Stimulated activated CD4-positive, alpha-beta T cell treated with anti-CD3 and anti-CD28 coated beads, Interleukin-2, amount 100 ng/mL, for 4 hours (primary cell): ENCODE measurements at regions not wholly inside any gene's neighbourhood (a gene's known extent, or its start where the extent isn't known, plus 50 kb on each side); places are given as distances from the start of the nearest gene placed in this dataset.

ENCODE experiments used
- DNase-seq: peaks from one replicate; pipeline ENCODE4 v3.0.0-alpha.2; 2020; ENCODE audit warnings: low read depth

- no peak for DNase-seq
Observed at GRCh38 chr19:31981545-31981944, 363.9 kb upstream of the ZNF507 start.

DNA sequence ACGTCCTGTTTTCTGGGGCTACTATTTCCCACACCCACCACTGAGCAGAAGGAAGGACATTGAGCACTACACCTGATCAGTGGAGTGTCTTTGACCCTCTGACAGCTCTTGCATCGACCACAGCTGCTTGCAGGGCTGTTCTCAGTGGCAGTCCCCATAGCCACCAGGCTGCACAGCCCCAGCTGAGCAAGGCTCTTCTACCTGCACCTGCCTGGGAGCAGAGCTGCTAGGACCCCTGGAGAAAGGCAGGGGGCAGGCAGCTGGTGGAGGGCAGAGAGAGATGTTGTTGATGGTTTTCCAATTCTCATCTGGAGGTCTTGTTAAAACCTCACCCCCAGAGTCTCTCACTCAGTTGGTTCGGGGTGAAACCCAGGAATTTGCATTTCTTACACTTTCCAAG, 361.8 kb upstream of the ZNF507 start:
- no peak for DNase-seq

DNA sequence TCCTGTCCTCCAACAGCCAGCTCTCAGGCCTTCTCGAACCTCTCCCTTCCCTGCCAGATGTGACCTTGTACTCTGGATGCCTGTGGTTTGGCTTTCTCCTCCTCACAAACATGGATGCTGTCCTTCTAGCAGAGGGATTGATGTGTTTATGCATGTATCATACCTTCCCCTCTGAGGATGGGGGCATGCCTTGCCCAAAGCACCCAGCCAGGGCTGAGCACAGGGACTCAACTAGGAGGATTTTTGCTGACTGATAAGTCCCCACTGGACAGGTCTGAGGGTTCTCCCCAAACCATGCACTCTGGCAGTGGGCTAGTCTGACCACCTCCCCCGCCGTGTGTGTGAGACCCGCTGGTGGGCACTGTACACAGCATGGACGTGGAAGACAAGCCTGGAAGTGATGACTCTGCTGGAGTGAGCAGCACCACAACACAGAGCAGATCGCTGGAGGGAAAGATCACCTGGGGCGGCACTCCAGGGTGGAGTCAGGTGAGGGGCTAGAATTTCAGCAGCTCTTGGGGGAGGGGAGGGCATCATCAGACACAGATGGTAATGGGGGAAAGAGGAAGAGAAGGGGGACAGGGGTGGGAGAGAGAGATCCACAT, 360.3 kb upstream of the ZNF507 start:
- DNase-seq: no peak

- no peak for DNase-seq
Observed at GRCh38 chr19:31986951-31987350, 358.5 kb upstream of the ZNF507 start.

DNA sequence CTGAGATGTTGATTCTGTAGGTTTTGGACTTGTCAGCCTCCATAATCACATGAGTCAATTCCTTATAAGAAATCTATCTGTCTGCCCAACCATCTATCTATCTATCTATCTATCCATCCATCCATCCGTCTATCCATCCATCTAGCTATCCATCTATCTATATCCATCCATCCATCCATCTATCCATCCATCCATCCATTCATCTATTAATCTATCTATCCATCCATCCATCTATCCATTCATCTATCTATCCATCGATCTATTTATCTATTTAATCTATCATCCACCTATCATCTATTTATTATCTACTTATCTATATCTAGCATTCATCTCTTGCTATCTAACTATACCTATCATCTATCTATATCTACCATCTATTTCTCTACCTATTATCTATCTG, 357.2 kb upstream of the ZNF507 start:
- DNase-seq: no peak

DNA sequence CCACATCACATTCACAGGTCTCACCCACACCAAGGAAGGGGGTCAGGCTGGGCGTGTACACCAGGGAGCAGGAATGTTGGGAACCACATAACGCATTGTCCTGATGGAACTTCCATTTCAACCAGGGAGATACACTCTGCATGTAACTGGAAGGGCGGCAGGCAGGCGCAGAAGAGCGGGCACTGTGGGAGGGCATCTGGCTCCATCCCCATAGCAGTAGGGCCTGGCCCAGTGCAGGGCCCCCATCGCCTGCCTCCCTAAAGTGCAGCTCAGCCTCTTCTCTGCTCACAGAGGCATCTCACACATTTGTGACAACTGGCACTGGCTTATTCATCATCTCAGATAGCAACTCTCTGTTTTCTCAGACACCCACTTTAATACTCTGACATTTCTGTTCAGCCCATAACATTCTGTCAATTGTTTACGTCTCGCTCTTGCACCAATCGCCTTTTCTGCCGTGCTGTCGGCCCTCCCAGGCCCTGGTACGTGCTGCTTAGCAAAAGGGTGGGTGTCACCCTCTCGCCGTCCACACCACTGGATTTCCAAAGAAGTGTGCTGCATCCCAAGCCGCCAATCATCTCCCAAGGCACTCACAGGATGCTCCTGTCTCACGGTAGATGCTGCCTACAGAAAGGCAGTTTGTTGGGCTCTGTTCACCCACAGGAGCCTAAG, 353.3 kb upstream of the ZNF507 start:
- DNase-seq: no peak

DNA sequence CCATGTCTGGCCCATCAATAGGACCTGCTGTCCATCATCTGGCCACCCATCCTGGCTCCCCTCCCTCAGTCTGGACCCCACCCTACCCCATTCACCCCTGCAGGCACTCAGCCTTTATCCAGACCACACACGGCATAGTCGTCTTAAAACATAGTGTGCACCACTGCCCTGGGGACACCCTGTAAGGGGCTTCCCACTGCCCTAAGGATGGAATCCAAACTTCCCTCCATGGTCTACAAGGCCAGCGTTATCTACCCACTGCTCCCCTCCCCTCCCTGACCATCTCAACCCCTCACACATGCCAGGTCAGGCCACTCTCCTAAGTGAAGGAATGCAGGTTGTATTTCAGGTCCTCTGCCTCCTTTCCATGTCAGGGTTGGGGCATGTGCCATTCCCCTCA, 352.7 kb upstream of the ZNF507 start:
- no peak for DNase-seq

DNA sequence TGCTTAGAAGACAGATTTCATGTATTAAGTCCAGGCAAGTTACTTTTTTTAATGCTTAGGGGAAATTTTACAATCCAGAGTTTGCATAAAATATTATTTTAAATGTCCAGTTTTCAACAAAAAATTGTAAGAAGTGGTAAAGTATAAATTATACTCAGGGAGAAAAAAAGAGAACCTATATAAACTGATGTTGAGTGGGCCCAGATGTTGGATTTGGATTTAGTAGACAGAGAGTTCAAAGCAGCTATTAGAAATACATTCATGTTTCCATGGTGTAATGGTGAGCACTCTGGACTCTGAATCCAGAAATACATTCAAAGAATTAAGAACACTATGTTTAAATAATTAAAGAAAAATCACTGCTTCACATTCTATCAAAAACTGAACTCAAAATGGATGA, 349.9 kb upstream of the ZNF507 start:
- DNase-seq: no peak

GRCh38 chr19:32010071-32010470, 335.3 kb upstream of the ZNF507 start:
- no peak for DNase-seq

- DNase-seq: no peak
Observed at GRCh38 chr19:32012206-32012605, 333.2 kb upstream of the ZNF507 start.

- no peak for DNase-seq
Observed at GRCh38 chr19:32012886-32013631, 332.4 kb upstream of the ZNF507 start.

GRCh38 chr19:32017176-32017953, 328.0 kb upstream of the ZNF507 start:
- no peak for DNase-seq

- no peak for DNase-seq
Observed at GRCh38 chr19:32018014-32018413, 327.4 kb upstream of the ZNF507 start.

GRCh38 chr19:32020538-32020937, 324.9 kb upstream of the ZNF507 start:
- no peak for DNase-seq

DNA sequence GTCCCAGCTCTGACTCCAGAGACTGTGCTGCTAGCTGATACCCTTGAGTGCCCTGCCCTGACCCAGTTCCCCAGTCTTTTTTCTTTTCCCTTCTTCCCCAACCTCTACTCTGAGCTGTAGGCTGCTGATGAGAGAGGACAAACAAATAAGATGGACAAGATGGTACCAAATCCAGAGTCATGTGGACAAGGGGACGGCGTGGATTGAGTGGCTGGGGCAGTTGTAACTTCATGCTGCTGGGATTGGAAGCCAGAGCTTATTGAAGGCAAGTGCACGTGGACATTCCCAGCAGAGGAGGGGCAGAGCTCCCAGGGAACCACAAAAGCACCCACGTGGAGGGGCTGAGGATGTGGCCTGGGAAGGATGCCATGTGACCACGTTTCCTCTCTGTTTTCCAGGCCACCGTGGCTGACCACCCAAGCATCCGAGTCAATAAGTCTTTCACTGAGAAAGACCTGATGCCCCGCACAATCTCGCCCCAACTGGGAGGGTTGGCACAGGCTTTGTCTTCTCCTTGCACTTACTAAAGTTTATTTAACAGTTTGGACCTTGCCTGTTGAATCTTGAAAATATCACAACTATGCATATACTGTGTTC, 323.3 kb upstream of the ZNF507 start:
- no peak for DNase-seq

GRCh38 chr19:32022731-32023563, 322.5 kb upstream of the ZNF507 start:
- DNase-seq: no peak

GRCh38 chr19:32023564-32023832, 321.9 kb upstream of the ZNF507 start:
- DNase-seq: no peak

DNA sequence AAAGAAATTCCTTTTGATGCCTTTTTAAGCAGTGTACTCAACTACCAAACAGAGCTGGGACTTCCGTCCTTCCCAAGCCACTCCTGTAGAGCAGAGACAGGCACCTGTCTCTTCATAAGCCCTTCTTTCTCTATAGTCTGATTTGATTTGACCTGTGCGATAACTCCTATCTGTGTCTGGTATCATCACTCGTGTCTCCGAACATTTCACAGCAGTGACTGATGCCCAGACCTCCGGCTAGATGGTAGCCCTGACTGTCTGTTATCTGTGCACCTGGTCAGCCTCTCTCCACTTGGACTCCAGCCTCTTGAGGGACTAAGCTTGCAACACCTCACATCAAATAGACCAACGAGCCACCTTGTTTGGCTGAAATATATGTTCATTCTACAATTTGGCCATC, 316.2 kb upstream of the ZNF507 start:
- no peak for DNase-seq

DNA sequence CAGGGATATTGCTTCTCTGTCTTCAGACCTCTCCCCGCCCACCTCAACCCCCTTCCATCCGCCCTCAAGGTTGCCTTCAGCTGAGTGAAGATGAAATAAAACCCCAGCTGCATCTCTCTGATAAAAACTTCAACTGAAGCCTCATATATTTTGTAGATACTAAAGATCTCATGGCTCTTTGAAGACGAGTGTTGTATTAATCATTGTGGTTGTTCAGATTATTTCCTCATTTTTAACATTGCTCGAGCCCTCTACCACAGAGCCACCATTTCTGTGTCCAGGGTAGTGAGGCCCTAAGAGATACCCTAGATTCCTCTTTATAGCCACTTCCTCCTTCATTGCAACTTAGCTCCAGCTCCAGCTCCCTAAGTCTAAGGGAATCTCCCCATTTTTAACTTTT, 312.8 kb upstream of the ZNF507 start:
- no peak for DNase-seq

DNA sequence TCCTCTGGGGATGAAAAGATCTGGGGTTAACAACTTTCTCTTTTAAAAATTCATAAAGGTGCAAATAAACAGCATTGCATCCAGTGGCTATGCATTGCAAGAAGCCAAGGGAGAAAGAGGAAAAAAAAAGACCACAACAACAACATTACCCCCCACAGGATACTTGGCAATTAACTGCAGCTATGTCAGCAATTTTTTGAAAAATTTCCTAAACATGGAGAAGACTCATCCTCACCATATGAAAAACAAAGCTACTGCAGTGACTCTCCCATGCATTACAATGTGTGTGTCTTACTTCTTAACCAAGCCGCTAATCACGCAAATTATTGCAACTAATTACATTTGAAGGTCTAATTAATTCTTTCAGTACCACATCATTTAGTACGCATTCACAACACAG, 309.8 kb upstream of the ZNF507 start:
- no peak for DNase-seq

DNA sequence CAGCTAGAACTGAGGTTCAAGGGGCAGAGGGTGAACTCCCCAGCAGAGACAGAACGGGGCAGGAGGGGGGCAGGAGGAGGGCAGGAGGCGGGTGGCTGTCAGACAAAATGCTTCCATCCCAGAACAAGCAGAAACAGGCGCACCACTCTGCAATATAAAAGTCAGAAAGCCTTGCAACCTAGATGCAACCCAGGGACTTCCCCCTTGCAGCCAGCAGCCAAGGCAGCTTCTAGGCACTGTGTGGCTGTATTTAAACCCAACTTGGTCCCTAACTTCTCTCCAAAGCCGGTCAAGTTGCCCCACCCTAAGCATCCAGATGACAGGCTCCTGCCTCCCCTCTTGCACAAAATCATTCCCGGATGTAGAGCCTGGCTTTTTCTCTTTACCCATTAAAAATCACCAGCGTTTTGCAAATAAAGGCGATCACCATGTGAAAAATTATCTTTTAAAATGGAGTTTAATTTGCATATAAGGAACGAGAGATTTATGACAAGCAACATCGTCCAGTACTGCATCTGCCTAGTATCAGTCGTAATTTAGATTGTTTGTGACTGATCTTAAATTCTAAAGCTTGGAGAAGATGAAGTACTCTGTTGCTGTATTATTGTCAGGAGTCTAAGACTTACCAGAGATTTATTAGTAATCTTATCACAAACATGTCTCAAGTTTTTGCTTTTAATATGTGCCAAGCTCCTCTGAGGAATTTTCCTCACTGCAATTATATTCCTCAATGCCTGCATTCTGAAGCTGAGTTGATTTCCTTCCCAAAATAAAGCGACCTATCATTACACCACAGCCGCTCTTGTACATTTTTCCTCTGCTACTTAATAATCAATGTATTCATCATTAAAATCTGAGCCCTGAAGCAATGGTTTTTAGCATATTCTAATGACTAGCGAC, 307.1 kb upstream of the ZNF507 start:
- DNase-seq: no peak
